HG03175 (cell line): ENCODE measurements at regions not wholly inside any gene's neighbourhood (a gene's known extent, or its start where the extent isn't known, plus 50 kb on each side); places are given as distances from the start of the nearest gene placed in this dataset.

ENCODE experiments used
- ATAC-seq: cut with Tn5 transposase; IDR thresholded peaks from one replicate; pipeline ENCODE4 v1.9.1; 2021; ENCODE audit warnings: mild to moderate bottlenecking, moderate library complexity; ENCODE audit not compliant: unreplicated experiment

- no peak for ATAC-seq
These were observed 197.2 kb upstream of the PAPPA start for GRCh38 chr9:115956371-115956770.

GRCh38 chr9:115957585-115957984 lies 196.0 kb upstream of the PAPPA start:
- ATAC-seq, result no peak

GRCh38 chr9:115964710-115965347 lies 188.8 kb upstream of the PAPPA start:
- ATAC-seq, result no peak

- no peak for ATAC-seq
These were observed 186.9 kb upstream of the PAPPA start for GRCh38 chr9:115966660-115967059.

- ATAC-seq, result no peak
These were observed 184.5 kb upstream of the PAPPA start for GRCh38 chr9:115969096-115969495.

- ATAC-seq, result no peak
These were observed 181.2 kb upstream of the PAPPA start for GRCh38 chr9:115972362-115972761.

GRCh38 chr9:115972843-115973595 lies 180.6 kb upstream of the PAPPA start:
- no peak for ATAC-seq

GRCh38 chr9:115976781-115977180 lies 176.8 kb upstream of the PAPPA start:
- no peak for ATAC-seq

GRCh38 chr9:115978091-115978490 lies 175.5 kb upstream of the PAPPA start:
- ATAC-seq, result no peak

GRCh38 chr9:115978659-115979096 lies 174.9 kb upstream of the PAPPA start:
- ATAC-seq, result no peak

- no peak for ATAC-seq
These were observed 173.5 kb upstream of the PAPPA start for GRCh38 chr9:115980054-115980453.

- no peak for ATAC-seq
These were observed 173.1 kb upstream of the PAPPA start for GRCh38 chr9:115980502-115980901.

- ATAC-seq, result no peak
These were observed 172.6 kb upstream of the PAPPA start for GRCh38 chr9:115980976-115981375.

GRCh38 chr9:115983366-115983765 lies 170.2 kb upstream of the PAPPA start:
- ATAC-seq, result no peak

GRCh38 chr9:115985657-115986056 lies 167.9 kb upstream of the PAPPA start:
- ATAC-seq, result no peak

- ATAC-seq, result no peak
These were observed 167.1 kb upstream of the PAPPA start for GRCh38 chr9:115986508-115986907.

- no peak for ATAC-seq
These were observed 164.9 kb upstream of the PAPPA start for GRCh38 chr9:115988701-115989100.

- no peak for ATAC-seq
These were observed 163.8 kb upstream of the PAPPA start for GRCh38 chr9:115989831-115990230.

- ATAC-seq, result no peak
These were observed 160.8 kb upstream of the PAPPA start for GRCh38 chr9:115992834-115993233.

GRCh38 chr9:115997923-115998322 lies 155.7 kb upstream of the PAPPA start:
- no peak for ATAC-seq

- ATAC-seq, result no peak
These were observed 154.9 kb upstream of the PAPPA start for GRCh38 chr9:115998666-115999065.

GRCh38 chr9:115999498-115999897 lies 154.1 kb upstream of the PAPPA start:
- ATAC-seq, result no peak
